ENCODE measurements at regions not wholly inside any gene's neighbourhood (a gene's known extent, or its start where the extent isn't known, plus 50 kb on each side); places are given as distances from the start of the nearest gene placed in this dataset.

DNA sequence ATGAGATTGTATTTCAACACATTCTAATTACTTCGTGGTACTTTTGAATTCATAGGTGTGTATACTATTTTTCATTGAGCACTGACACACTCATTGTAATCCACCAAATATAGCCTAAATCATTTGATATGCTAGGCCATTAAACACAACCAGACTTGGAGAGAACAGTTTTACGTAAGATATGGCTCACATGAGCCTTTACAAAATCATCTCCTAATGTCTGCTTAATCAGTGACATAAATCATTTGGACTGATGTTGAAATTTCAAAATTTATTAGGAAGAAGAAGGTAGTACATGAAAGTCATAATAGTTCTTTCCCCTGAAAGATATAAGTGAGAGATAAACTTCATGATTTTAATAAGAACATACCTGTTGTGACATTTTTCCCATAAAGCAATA lies 550.2 kb upstream of the LINC00305 start:
- Histone ChIP-seq H3K36me3 (no peaks in the 10 kb centered on the region), H3K4me3 (no peak overlapping the region), H3K9me3 (no peaks in the 10 kb centered on the region), H3K27me3 (no peaks in the 10 kb centered on the region), H3K4me1 (no peaks in the 10 kb centered on the region), H3K27ac (no peak overlapping the region)
- intact Hi-C loops (cut with DNase I): no loop called here
- TF ChIP-seq, protein P1, sequence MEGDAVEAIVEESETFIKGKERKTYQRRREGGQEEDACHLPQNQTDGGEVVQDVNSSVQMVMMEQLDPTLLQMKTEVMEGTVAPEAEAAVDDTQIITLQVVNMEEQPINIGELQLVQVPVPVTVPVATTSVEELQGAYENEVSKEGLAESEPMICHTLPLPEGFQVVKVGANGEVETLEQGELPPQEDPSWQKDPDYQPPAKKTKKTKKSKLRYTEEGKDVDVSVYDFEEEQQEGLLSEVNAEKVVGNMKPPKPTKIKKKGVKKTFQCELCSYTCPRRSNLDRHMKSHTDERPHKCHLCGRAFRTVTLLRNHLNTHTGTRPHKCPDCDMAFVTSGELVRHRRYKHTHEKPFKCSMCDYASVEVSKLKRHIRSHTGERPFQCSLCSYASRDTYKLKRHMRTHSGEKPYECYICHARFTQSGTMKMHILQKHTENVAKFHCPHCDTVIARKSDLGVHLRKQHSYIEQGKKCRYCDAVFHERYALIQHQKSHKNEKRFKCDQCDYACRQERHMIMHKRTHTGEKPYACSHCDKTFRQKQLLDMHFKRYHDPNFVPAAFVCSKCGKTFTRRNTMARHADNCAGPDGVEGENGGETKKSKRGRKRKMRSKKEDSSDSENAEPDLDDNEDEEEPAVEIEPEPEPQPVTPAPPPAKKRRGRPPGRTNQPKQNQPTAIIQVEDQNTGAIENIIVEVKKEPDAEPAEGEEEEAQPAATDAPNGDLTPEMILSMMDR (IDR thresholded peaks at IDR 0.05): no peak
- DNase-seq (ENCODE audit: low spot score in 2 of 2): no peak

- Histone ChIP-seq H3K27me3 (no peaks in the 10 kb centered on the region), H3K9me3 (no peaks in the 10 kb centered on the region), H3K4me1 (no peaks in the 10 kb centered on the region), H3K27ac (no peak overlapping the region), H3K36me3 (no peaks in the 10 kb centered on the region), H3K4me3 (no peak overlapping the region)
- intact Hi-C loops (cut with DNase I): no loop called here
- no peak for DNase-seq (ENCODE audit: low spot score in 2 of 2)
- TF ChIP-seq, protein P1 (IDR thresholded peaks at IDR 0.05): no peak
Measured at GRCh38 chr18:64695851-64696553, 547.1 kb upstream of the LINC00305 start.

GRCh38 chr18:64693766-64694165 lies 544.9 kb upstream of the LINC00305 start:
- TF ChIP-seq, protein P1 (IDR thresholded peaks at IDR 0.05): no peak
- Histone ChIP-seq H3K27ac (no peak overlapping the region), H3K9me3 (no peaks in the 10 kb centered on the region), H3K36me3 (no peaks in the 10 kb centered on the region), H3K4me1 (no peaks in the 10 kb centered on the region), H3K27me3 (no peaks in the 10 kb centered on the region), H3K4me3 (no peak overlapping the region)
- intact Hi-C loops (cut with DNase I): no loop called here
- DNase-seq (ENCODE audit: low spot score in 2 of 2): no peak

- H3K4me3 ChIP-seq: no peak overlapping the region
- H3K27ac ChIP-seq: no peak overlapping the region
- H3K4me1 ChIP-seq: no peaks in the 10 kb centered on the region
- H3K27me3 ChIP-seq: no peaks in the 10 kb centered on the region
- no peaks in the 10 kb centered on the region for H3K9me3 ChIP-seq
- intact Hi-C loops (cut with DNase I): no loop called here
- TF ChIP-seq, protein P1 (IDR thresholded peaks at IDR 0.05): no peak
- H3K36me3 ChIP-seq: no peaks in the 10 kb centered on the region
- no peak for DNase-seq (ENCODE audit: low spot score in 2 of 2)
Measured at GRCh38 chr18:64692826-64693225, 543.9 kb upstream of the LINC00305 start.

DNA sequence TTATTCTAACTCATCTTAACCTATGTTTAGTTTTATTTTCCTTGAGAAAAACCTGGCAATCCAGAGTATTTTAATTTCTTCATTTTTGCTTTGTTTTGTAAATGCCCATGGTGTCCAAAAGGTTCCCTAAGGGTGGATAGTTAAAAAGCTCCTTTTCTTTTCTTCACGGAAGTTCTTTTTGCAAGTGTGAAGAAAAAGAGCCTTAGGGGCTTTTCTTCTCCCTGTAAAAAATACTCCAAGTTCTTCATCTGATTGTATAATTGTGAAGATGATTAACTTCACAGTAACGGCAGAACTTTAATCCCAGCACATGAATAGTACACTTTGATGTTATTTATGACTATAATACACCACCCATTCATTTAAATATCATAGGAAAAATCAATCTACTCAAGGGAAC lies 530.2 kb upstream of the LINC00305 start:
- Histone ChIP-seq H3K4me3 (no peak overlapping the region), H3K27ac (no peak overlapping the region), H3K4me1 (no peaks in the 10 kb centered on the region), H3K27me3 (no peaks in the 10 kb centered on the region), H3K9me3 (no peaks in the 10 kb centered on the region), H3K36me3 (no peaks in the 10 kb centered on the region)
- no peak for DNase-seq (ENCODE audit: low spot score in 2 of 2)
- intact Hi-C loops (cut with DNase I): no loop called here
- TF ChIP-seq, protein P1 (IDR thresholded peaks at IDR 0.05): no peak

DNA sequence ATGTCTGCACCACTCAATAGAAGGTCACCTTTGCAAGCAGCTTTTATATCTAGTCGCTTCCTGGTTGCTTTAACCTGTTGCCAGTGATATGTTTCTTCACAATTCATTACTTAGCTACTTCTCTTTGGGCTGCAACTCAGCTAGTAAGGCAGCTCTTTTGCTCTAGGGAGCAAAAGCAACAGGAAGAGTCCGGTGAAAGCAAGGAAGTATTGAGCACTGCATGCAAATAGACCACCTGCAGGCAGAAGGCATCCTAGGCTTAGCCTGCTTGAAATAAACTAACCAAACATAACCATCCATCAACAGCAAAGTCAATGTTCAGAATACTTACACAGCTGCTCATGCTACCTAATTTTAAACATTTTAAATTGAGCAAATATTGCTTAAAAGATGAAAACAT lies 529.2 kb upstream of the LINC00305 start:
- no peaks in the 10 kb centered on the region for H3K4me1 ChIP-seq
- H3K9me3 ChIP-seq: no peaks in the 10 kb centered on the region
- no peak for DNase-seq (ENCODE audit: low spot score in 2 of 2)
- no peaks in the 10 kb centered on the region for H3K27me3 ChIP-seq
- TF ChIP-seq, protein P1 (IDR thresholded peaks at IDR 0.05): no peak
- H3K36me3 ChIP-seq: no peaks in the 10 kb centered on the region
- no peak overlapping the region for H3K4me3 ChIP-seq
- intact Hi-C loops (cut with DNase I): no loop called here
- H3K27ac ChIP-seq: no peak overlapping the region
